Activated CD8-positive, alpha-beta memory T cell treated with anti-CD3 and anti-CD28 coated beads, Interleukin-2, amount 50 U/mL, for 4 hours (primary cell): ENCODE measurements at regions not wholly inside any gene's neighbourhood (a gene's known extent, or its start where the extent isn't known, plus 50 kb on each side); places are given as distances from the start of the nearest gene placed in this dataset.

Source experiments
- DNase-seq: peaks from one replicate; pipeline ENCODE4 v3.0.0-alpha.2; 2020

- no peak for DNase-seq
These were observed 443.9 kb upstream of the KLF4 start for GRCh38 chr9:107933516-107933915.

GRCh38 chr9:107933097-107933496 lies 443.5 kb upstream of the KLF4 start:
- DNase-seq: no peak

DNA sequence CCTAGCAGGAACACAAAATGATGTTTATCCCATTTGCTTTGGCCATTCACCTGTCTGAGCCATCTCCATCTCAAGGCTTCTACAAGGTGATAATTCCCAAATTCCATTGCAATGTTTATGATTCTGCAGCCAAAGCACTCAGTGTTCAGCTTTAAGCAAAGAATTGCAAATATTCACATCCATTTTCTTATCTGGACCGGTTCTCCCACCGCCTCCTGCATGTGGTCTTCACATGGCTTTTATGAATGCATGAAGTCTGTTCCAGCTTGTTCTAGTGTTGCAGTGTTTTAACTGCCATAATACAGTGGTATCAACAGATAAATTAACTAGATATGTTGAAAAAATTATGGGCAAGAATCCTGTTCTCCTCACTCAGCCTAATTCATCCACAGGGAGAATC lies 443.0 kb upstream of the KLF4 start:
- no peak for DNase-seq

DNA sequence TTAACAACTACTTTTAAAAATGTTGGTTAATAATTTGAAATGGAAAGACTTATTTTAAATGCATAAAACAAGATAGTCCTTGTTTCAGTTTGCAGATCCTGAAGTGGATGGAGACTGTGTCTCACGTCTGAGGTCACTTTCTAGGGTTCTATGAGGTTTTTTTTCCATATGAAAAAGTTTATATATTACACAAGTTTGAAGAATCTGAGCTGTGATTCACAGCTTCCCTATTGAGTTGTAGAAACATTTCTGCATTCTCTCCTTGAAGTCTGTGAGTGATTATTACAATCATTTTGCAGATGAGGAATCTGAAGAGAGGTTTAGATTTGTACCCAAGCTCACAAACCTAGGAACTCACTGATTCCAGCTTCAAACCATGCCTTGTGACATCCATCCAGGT lies 442.5 kb upstream of the KLF4 start:
- no peak for DNase-seq

DNA sequence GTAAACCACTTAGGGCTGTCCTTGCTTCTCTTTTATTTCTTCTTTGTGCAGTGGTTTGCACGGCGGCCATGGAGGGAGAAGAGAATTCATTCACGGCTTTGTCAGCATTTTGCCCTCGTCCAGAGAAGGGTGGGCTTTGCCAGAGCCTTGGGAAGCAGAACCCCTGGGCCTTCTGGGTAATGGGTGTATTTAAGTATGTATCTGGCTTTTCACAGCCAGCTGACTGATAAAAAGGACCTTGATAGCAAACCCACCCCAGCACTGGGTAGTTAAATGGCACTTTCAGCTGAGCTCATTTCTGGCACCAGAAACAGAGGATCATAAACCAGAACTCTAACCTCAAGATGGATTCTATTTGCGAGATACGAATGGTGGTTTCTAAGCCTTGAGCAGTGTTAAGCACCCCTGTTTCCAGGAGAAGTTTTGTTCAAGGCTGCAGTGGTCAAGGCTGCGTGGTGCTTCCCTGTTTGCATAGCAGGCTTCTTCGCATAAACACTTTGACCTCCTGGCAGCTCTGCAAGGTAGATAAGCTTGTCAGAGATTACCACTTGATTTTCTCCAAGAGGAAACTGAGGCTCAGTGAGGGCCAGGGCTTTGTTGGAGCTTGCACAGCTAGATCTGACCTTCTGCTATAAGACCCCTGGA lies 441.6 kb upstream of the KLF4 start:
- no peak for DNase-seq

DNA sequence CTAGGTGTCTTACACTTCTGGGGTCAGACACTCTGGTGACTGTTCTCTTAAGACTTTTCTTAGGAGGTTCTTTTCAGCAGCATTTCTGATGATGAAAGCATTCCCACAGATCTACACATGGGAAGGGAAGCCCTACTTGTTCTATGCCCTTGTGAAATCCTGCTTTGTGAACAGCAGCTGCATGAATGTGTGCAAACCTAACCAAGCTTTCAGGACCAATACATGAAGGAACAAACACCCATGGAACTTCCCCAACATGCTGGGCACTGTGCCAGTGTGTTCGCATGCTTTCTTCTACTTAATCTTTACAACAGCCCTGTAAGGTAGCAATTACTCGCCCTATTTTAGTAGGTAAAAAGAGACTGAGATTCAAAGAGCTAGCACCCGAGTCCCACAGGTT lies 439.9 kb upstream of the KLF4 start:
- DNase-seq: no peak

GRCh38 chr9:107928701-107929371 lies 439.3 kb upstream of the KLF4 start:
- no peak for DNase-seq

DNA sequence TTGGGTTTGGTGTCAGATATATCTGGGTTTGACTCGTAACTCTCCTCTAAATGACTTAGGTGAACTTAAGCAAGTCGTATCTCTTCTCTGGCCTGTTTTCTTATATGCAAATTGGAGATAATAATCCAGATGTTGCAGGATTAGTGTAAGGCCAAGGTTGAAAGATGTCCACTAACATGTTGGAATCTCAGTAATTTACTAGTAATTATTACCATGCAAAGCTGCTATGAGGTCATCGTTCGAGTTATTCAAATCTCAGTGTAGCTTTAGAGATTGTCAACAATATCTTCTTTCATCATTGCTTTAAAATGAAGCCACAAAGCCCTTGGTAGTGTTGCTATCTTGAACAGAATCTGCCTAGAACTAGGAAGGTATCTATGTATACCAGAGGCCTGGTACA lies 437.7 kb upstream of the KLF4 start:
- DNase-seq: no peak

GRCh38 chr9:107925749-107926297 lies 436.3 kb upstream of the KLF4 start:
- no peak for DNase-seq

GRCh38 chr9:107922260-107922659 lies 432.7 kb upstream of the KLF4 start:
- DNase-seq: no peak

DNA sequence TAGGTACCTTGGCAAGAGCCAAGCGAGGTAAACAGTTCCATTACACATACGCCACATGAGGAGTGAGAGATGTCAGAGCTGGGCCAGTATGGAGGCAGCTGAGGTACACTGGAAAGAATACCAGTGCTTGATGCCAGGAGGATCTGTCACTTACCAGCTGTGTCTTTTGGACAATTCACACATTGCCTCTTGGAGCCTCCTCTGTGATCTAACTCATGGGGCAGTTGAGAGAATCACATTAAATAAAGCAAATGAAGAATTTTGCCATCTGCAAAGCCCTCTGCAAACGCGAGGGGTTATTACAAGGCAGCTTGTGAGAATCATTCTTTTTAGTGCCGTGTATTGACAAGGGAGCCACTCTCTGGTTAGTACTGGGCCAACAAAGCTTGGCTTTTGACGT lies 429.7 kb upstream of the KLF4 start:
- no peak for DNase-seq

DNA sequence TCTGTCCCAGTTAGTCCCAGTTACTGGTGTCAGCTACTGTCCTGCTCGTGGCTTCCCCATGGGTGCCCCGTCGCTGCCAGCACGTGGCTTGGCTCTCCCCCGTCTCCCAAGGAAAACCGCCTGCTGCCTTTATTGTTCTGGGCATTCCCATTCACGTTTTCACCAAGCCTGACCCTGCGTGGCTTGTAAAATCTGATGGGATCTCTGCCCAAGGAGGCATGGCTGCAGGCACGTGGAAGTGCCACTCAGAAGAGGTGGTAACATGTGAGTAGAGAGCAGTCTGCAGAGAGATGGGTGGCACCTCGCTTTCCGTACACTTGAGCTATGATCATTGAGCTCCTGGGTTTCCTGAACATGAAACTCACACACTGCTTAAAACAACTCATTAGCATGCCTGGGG lies 429.2 kb upstream of the KLF4 start:
- no peak for DNase-seq

DNA sequence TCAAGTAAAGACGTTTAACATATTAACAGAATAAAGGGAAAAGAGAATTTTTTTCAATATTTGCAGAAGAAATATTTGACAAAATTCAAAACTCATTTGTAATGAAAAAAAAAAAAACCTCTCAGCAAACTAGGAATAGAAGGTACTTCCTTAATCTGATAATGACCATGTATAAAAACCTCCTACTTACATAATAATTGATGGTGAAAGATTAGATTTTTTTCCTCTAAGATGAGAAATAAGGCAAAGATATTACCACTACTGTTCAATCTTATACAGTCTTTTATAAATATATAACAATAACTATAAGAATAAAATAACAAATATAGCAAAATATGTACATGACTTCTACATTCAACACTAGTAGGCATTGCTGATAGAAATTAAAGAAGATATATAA lies 424.6 kb upstream of the KLF4 start:
- no peak for DNase-seq

GRCh38 chr9:107907715-107908114 lies 418.1 kb upstream of the KLF4 start:
- DNase-seq: no peak

- DNase-seq: no peak
These were observed 417.7 kb upstream of the KLF4 start for GRCh38 chr9:107907255-107907654.

DNA sequence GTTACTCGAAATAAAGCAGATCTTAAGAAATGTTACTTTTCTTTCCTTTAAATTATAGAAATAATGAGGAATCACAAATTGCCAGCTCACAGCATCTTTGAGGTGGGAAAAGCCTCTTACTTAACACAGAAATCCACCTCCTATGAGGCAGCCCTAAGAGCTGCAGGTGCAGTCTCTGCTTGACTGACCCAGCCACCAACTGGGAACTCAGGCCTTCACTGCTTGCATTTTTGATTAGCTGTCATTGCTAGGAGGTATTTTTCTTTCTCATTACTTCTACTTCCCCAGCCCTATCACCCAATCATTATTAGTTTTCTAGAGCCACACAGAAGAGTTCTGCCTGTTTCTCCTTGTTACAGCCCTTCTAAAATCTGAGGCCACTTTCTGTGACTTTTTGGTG lies 416.5 kb upstream of the KLF4 start:
- no peak for DNase-seq

- DNase-seq: no peak
These were observed 415.9 kb upstream of the KLF4 start for GRCh38 chr9:107905308-107906020.

GRCh38 chr9:107899961-107900330 lies 410.4 kb upstream of the KLF4 start:
- no peak for DNase-seq

DNA sequence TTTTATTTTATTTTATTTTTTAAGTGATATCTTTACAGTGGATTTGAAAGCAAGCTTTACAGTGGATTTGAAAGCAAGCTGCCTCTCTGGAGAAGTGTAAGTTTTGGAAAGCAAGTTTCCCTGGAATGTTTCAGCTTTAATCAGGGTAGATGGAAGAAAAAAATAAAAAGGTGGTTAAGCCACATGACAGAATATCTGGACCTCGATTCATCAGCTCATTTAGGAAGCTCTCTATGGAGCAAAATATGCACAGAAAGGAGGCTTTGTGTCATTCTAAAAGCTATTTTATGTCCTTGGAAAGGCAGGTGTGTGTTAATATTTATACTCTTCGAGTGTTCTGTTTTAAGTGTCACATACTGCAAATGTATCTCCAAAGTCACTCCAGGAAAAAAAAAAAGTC lies 409.2 kb upstream of the KLF4 start:
- no peak for DNase-seq

GRCh38 chr9:107896544-107896943 lies 407.0 kb upstream of the KLF4 start:
- no peak for DNase-seq

DNA sequence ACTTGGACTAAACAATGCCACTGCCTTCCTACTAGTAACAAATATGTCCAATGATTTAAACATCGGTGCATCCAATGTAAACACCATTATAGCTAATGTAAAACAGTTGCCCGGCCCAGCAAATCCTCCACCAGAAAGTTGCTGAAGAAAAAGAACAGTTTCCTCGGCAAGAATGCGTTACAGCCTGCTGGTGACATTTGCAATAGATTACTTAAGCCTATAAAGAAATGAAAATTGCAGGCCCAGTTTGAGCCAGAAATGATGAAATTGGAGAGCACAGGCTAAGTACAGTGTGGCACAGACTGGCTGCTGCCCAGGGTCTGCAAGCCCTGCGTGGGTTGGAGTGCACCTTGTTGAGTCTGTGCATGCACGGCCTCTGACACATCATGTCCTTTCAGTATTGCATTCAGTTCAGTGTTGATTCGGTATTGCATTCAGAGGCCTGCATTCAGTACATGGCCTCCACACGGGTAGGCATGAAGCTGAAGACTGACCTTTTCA lies 406.0 kb upstream of the KLF4 start:
- no peak for DNase-seq

GRCh38 chr9:107894572-107895261 lies 405.1 kb upstream of the KLF4 start:
- DNase-seq: no peak

GRCh38 chr9:107890921-107891465 lies 401.4 kb upstream of the KLF4 start:
- DNase-seq: no peak
